Lung (tissue), 11 donors: ENCODE measurements at regions not wholly inside any gene's neighbourhood (a gene's known extent, or its start where the extent isn't known, plus 50 kb on each side); places are given as distances from the start of the nearest gene placed in this dataset.
A peak's percentile ranks its signal among the peaks of the same experiment; 100 is the strongest.

ENCODE experiments used
- ATAC-seq: fragments of 200-7000 bp; cut with Tn5 transposase; one replicate; pipeline ENCODE4 v1.9.1; 2020; ENCODE audit warnings: moderate number of reproducible peaks; ENCODE audit not compliant: insufficient read depth, low FRiP score
- DNase-seq, 3 donors: peaks; one replicate each; pipeline ENCODE4 v3.0.0-alpha.2; 2013 to 2017
- H3K27ac ChIP-seq, 2 donors: one replicate each; pipeline ENCODE4 v1.5.1; 2013; ENCODE audit warnings: mild to moderate bottlenecking in 2 of 2, moderate library complexity in 2 of 2, control low read depth in 1 of 2, inconsistent platforms in 1 of 2, low read depth in 1 of 2, low read length in 1 of 2
- H3K27me3 ChIP-seq, 3 donors: one replicate each; pipeline ENCODE4 v1.5.1; 2013; ENCODE audit warnings: low read length in 2 of 3; ENCODE audit not compliant: control insufficient read depth in 3 of 3, insufficient read depth in 3 of 3
- H3K36me3 ChIP-seq, 4 donors: one replicate each; pipeline ENCODE4 v1.5.1; 2013; ENCODE audit warnings: low read length in 4 of 4, mild to moderate bottlenecking in 1 of 4, moderate library complexity in 1 of 4; ENCODE audit not compliant: control insufficient read depth in 4 of 4, insufficient read depth in 4 of 4
- H3K4me1 ChIP-seq, 5 donors: one replicate each; pipeline ENCODE4 v1.5.1; 2013; ENCODE audit warnings: low read length in 5 of 5, mild to moderate bottlenecking in 2 of 5, moderate library complexity in 1 of 5; ENCODE audit not compliant: control insufficient read depth in 5 of 5, insufficient read depth in 5 of 5
- H3K4me3 ChIP-seq: one replicate; pipeline ENCODE4 v1.5.1; 2013; ENCODE audit warnings: mild to moderate bottlenecking, control low read depth, moderate library complexity
- H3K9ac ChIP-seq, 2 donors: one replicate each; pipeline ENCODE4 v1.5.1; 2013; ENCODE audit warnings: low read length in 2 of 2, control low read depth in 1 of 2; ENCODE audit not compliant: insufficient read depth in 1 of 2
- H3K9me3 ChIP-seq, 4 donors: one replicate each; pipeline ENCODE4 v1.5.1; 2013; ENCODE audit warnings: low read length in 3 of 4, mild to moderate bottlenecking in 1 of 4, moderate library complexity in 1 of 4; ENCODE audit not compliant: control insufficient read depth in 4 of 4, insufficient read depth in 3 of 4
- CTCF ChIP-seq: IDR thresholded peaks from 2 replicates; pipeline ENCODE4 v1.5.1; 2012; ENCODE audit warnings: mild to moderate bottlenecking; ENCODE audit errors: control extremely low read depth, extremely low read depth
- WGBS, 2 donors: extraction: QIAGEN DNeasy Blood & Tissue Kit; methylation state at CpG; one replicate each; pipeline ENCODE4 v1.1.7; 2013; 5-methylcytosine and 5-hydroxymethylcytosine counted together
- donor health status: control.
- donor health status: control.
- donor health status: Bipolar disorder and iron deficiency.
- donor health status: healthy.
- donor health status: DM: yes; HTN: yes; CAD: no.

DNA sequence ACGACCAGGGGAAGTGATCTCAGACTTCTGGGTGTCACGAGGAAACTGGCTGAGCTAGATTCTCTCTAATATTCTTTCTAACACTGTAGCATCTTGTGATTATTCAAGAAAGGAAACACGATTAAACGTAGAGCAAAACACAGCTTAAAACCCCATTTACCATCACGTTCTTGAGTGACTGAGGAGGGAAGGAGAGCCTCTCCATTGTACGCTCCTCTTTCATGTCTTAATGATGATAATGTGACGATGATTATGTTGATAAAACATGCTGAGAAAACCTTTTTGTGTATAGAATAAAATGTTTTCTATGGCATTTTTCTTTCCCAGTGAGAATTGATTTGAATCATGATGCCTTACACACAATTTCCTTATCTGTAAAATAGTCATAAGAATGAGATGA is 705.6 kb upstream of the ID2 start:
- no peak overlapping the region for H3K4me3 ChIP-seq
- no peaks in the 10 kb centered on the region for H3K27me3 ChIP-seq
- no peak for ATAC-seq
- H3K9me3 ChIP-seq, result no peaks in the 10 kb centered on the region
- peaks cover 0 to 35% (median 9%) of the 10 kb centered on the region in 5 donors for H3K4me1 ChIP-seq
- no peak overlapping the region for H3K27ac ChIP-seq
- TF ChIP-seq CTCF, result no peak
- no peaks in the 10 kb centered on the region for H3K36me3 ChIP-seq
- peak; percentile 49 to 97 (median 96) for DNase-seq
- 75 to 77% methylated on average over 7 of the region's 7 CpGs for WGBS, 2 donors
- no peak overlapping the region for H3K9ac ChIP-seq

DNA sequence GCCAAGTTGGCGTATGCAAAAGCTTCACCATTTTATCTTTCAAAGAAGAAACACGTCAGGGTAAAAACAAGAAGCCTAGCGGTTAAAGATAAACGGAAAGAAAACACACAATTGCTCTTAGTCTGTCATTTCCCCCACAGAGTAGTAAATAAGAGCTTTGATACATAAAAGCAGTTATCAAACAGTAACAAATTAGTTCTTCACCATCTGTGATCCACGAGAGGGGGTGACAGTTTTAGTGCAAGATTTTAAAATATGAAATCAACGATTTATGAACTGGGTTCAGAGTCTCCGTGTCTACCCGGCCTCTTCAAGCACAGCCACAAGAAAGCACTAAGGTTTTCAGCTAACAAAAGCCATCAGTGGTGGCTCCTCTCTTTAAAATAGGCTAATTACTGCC is 703.9 kb upstream of the ID2 start:
- H3K36me3 ChIP-seq, result no peaks in the 10 kb centered on the region
- H3K4me1 ChIP-seq, result peaks cover 0 to 35% (median 9%) of the 10 kb centered on the region in 5 donors
- no peak overlapping the region for H3K27ac ChIP-seq
- 62 to 72% methylated on average over 8 of the region's 8 CpGs for WGBS, 2 donors
- H3K9me3 ChIP-seq, result peaks cover 0 to 2% (median 0%) of the 10 kb centered on the region in 4 donors
- TF ChIP-seq CTCF, result no peak
- H3K9ac ChIP-seq, result no peak overlapping the region
- no peak overlapping the region for H3K4me3 ChIP-seq
- ATAC-seq, result no peak
- peak in 2 of 3 donors; percentile 31 to 54 for DNase-seq
- H3K27me3 ChIP-seq, result no peaks in the 10 kb centered on the region

GRCh38 chr2:7982054-7982453 is 699.8 kb upstream of the ID2 start:
- TF ChIP-seq CTCF, result no peak
- H3K36me3 ChIP-seq, result no peaks in the 10 kb centered on the region
- no peaks in the 10 kb centered on the region for H3K27me3 ChIP-seq
- ATAC-seq (no peak), DNase-seq (no peak)
- peaks cover 0 to 15% (median 0%) of the 10 kb centered on the region in 5 donors for H3K4me1 ChIP-seq
- no peak overlapping the region for H3K4me3 ChIP-seq
- 92 to 98% methylated on average over 1 of the region's 1 CpG for WGBS, 2 donors
- no peak overlapping the region for H3K9ac ChIP-seq
- no peak overlapping the region for H3K27ac ChIP-seq
- peaks cover 0 to 2% (median 0%) of the 10 kb centered on the region in 4 donors for H3K9me3 ChIP-seq

DNA sequence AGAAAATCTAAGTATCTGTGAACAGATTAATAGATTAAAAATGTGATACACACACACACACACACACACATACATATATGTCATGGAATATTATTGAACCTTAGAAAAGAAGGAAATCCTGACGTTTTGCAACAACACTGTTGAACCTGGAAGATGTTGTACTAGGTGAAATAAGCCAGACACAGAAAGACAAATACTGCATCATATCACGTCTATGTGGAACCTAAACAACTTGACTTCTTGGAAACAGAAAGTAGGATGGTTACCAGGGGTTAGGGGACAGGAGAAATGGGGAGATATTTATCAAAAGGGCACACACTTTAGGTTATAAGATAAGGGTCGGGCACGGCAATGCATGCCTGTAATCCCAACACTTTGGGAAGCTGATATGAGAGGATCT is 698.4 kb upstream of the ID2 start:
- Histone ChIP-seq H3K27me3 (no peaks in the 10 kb centered on the region), H3K36me3 (no peaks in the 10 kb centered on the region), H3K9ac (no peak overlapping the region), H3K4me1 (peaks cover 0 to under 1% (median 0%) of the 10 kb centered on the region in 5 donors), H3K27ac (no peak overlapping the region), H3K4me3 (no peak overlapping the region), H3K9me3 (peaks cover 0 to 2% (median 0%) of the 10 kb centered on the region in 4 donors)
- no peak for DNase-seq
- WGBS, 2 donors, result 82 to 91% methylated on average over 4 of the region's 4 CpGs
- TF ChIP-seq CTCF, result no peak
- ATAC-seq, result no peak
